IPS-18a (cell line): ENCODE measurements at regions not wholly inside any gene's neighbourhood (a gene's known extent, or its start where the extent isn't known, plus 50 kb on each side); places are given as distances from the start of the nearest gene placed in this dataset.

ENCODE experiments used
- H3K27ac ChIP-seq: one replicate; pipeline ENCODE4 v1.5.1; 2013; ENCODE audit warnings: low read length
- H3K27me3 ChIP-seq: one replicate; pipeline ENCODE4 v1.6.1; 2013; ENCODE audit warnings: mild to moderate bottlenecking, low read length; ENCODE audit not compliant: control insufficient read depth, insufficient read depth
- H3K36me3 ChIP-seq: one replicate; pipeline ENCODE4 v1.6.1; 2013; ENCODE audit warnings: low read depth, low read length; ENCODE audit not compliant: control insufficient read depth
- H3K4me1 ChIP-seq: one replicate; pipeline ENCODE4 v1.6.1; 2013; ENCODE audit warnings: low read depth, low read length; ENCODE audit not compliant: control insufficient read depth
- H3K4me3 ChIP-seq: one replicate; pipeline ENCODE4 v1.5.1; 2013; ENCODE audit warnings: low read length
- H3K9ac ChIP-seq: one replicate; pipeline ENCODE4 v1.6.1; 2013; ENCODE audit warnings: mild to moderate bottlenecking, low read length, moderate library complexity
- H3K9me3 ChIP-seq: one replicate; pipeline ENCODE4 v1.6.1; 2013; ENCODE audit warnings: low read depth, low read length; ENCODE audit not compliant: control insufficient read depth

GRCh38 chr2:126775300-126775985, 119.5 kb downstream of the GYPC start:
- H3K4me3 ChIP-seq: no peak overlapping the region
- H3K27me3 ChIP-seq: peaks cover 6% of the 10 kb centered on the region
- H3K36me3 ChIP-seq: no peaks in the 10 kb centered on the region
- H3K9me3 ChIP-seq: no peaks in the 10 kb centered on the region
- no peak overlapping the region for H3K9ac ChIP-seq
- H3K4me1 ChIP-seq: no peaks in the 10 kb centered on the region
- H3K27ac ChIP-seq: no peak overlapping the region

- Histone ChIP-seq H3K27me3 (peaks cover 6% of the 10 kb centered on the region), H3K36me3 (no peaks in the 10 kb centered on the region), H3K4me1 (no peaks in the 10 kb centered on the region), H3K9ac (no peak overlapping the region), H3K27ac (no peak overlapping the region), H3K9me3 (no peaks in the 10 kb centered on the region), H3K4me3 (peak overlapping the region; percentile 87)
Observed at GRCh38 chr2:126776255-126776654, 120.3 kb downstream of the GYPC start.

- no peaks in the 10 kb centered on the region for H3K36me3 ChIP-seq
- H3K9me3 ChIP-seq: no peaks in the 10 kb centered on the region
- no peak overlapping the region for H3K9ac ChIP-seq
- no peaks in the 10 kb centered on the region for H3K4me1 ChIP-seq
- H3K27me3 ChIP-seq: peaks cover 6% of the 10 kb centered on the region
- H3K4me3 ChIP-seq: peak overlapping the region; percentile 87
- H3K27ac ChIP-seq: no peak overlapping the region
Observed at GRCh38 chr2:126776692-126777619, 121.0 kb downstream of the GYPC start.

GRCh38 chr2:126777620-126777978, 121.1 kb upstream of the TEX51 start:
- no peaks in the 10 kb centered on the region for H3K36me3 ChIP-seq
- H3K9ac ChIP-seq: no peak overlapping the region
- no peak overlapping the region for H3K27ac ChIP-seq
- H3K27me3 ChIP-seq: peaks cover 6% of the 10 kb centered on the region
- no peak overlapping the region for H3K4me3 ChIP-seq
- no peaks in the 10 kb centered on the region for H3K4me1 ChIP-seq
- H3K9me3 ChIP-seq: no peaks in the 10 kb centered on the region

GRCh38 chr2:126778561-126779501, 119.9 kb upstream of the TEX51 start:
- Histone ChIP-seq H3K9ac (no peak overlapping the region), H3K27ac (no peak overlapping the region), H3K4me1 (no peaks in the 10 kb centered on the region), H3K27me3 (peaks cover 6% of the 10 kb centered on the region), H3K9me3 (no peaks in the 10 kb centered on the region), H3K36me3 (no peaks in the 10 kb centered on the region), H3K4me3 (no peak overlapping the region)

- Histone ChIP-seq H3K4me3 (no peak overlapping the region), H3K27me3 (no peaks in the 10 kb centered on the region), H3K36me3 (no peaks in the 10 kb centered on the region), H3K27ac (no peak overlapping the region), H3K4me1 (no peaks in the 10 kb centered on the region), H3K9ac (no peak overlapping the region), H3K9me3 (no peaks in the 10 kb centered on the region)
Observed at GRCh38 chr2:126781206-126781605, 117.5 kb upstream of the TEX51 start.

- Histone ChIP-seq H3K4me3 (no peak overlapping the region), H3K27me3 (no peaks in the 10 kb centered on the region), H3K9me3 (no peaks in the 10 kb centered on the region), H3K36me3 (no peaks in the 10 kb centered on the region), H3K9ac (no peak overlapping the region), H3K27ac (no peak overlapping the region), H3K4me1 (no peaks in the 10 kb centered on the region)
Observed at GRCh38 chr2:126781806-126782205, 116.9 kb upstream of the TEX51 start.

GRCh38 chr2:126782648-126783047, 116.0 kb upstream of the TEX51 start:
- Histone ChIP-seq H3K9me3 (no peaks in the 10 kb centered on the region), H3K27me3 (no peaks in the 10 kb centered on the region), H3K27ac (no peak overlapping the region), H3K4me3 (no peak overlapping the region), H3K9ac (no peak overlapping the region), H3K4me1 (no peaks in the 10 kb centered on the region), H3K36me3 (no peaks in the 10 kb centered on the region)

- Histone ChIP-seq H3K27ac (no peak overlapping the region), H3K4me1 (no peaks in the 10 kb centered on the region), H3K9ac (no peak overlapping the region), H3K27me3 (no peaks in the 10 kb centered on the region), H3K9me3 (no peaks in the 10 kb centered on the region), H3K4me3 (no peak overlapping the region), H3K36me3 (no peaks in the 10 kb centered on the region)
Observed at GRCh38 chr2:126783341-126783740, 115.3 kb upstream of the TEX51 start.

GRCh38 chr2:126784045-126784444, 114.6 kb upstream of the TEX51 start:
- H3K36me3 ChIP-seq: no peaks in the 10 kb centered on the region
- no peaks in the 10 kb centered on the region for H3K4me1 ChIP-seq
- H3K9me3 ChIP-seq: no peaks in the 10 kb centered on the region
- H3K27ac ChIP-seq: no peak overlapping the region
- no peak overlapping the region for H3K9ac ChIP-seq
- no peaks in the 10 kb centered on the region for H3K27me3 ChIP-seq
- no peak overlapping the region for H3K4me3 ChIP-seq

- no peak overlapping the region for H3K4me3 ChIP-seq
- H3K36me3 ChIP-seq: no peaks in the 10 kb centered on the region
- no peak overlapping the region for H3K27ac ChIP-seq
- H3K9ac ChIP-seq: no peak overlapping the region
- no peaks in the 10 kb centered on the region for H3K27me3 ChIP-seq
- H3K4me1 ChIP-seq: no peaks in the 10 kb centered on the region
- H3K9me3 ChIP-seq: no peaks in the 10 kb centered on the region
Observed at GRCh38 chr2:126784621-126785020, 114.1 kb upstream of the TEX51 start.
